SK-N-SH (cell line): ENCODE measurements at regions not wholly inside any gene's neighbourhood (a gene's known extent, or its start where the extent isn't known, plus 50 kb on each side); places are given as distances from the start of the nearest gene placed in this dataset.

Experiments used
- CTCF ChIP-seq: fragments of 200-600 bp; sonication (generic); IDR thresholded peaks from 2 replicates; pipeline ENCODE4 v1.6.1; 2017; ENCODE audit warnings: antibody characterized with exemption, mild to moderate bottlenecking, moderate library complexity
- EP300 ChIP-seq, 2 experiments: IDR thresholded peaks; 2 replicates each; pipeline versions ENCODE4 v1.4.0 to v1.6.1; 2012; ENCODE audit warnings: borderline replicate concordance in 1 of 2, low read depth in 1 of 2, low read length in 1 of 2
- JUND ChIP-seq: IDR thresholded peaks from 2 replicates; pipeline ENCODE4 v1.4.0; 2012
- MEF2A ChIP-seq: IDR thresholded peaks from 2 replicates; pipeline ENCODE4 v1.4.0; 2012; ENCODE audit warnings: low read depth, borderline replicate concordance
- NFIC ChIP-seq: IDR thresholded peaks from 2 replicates; pipeline ENCODE4 v1.4.0; 2012; ENCODE audit warnings: borderline replicate concordance
- REST ChIP-seq: IDR thresholded peaks from 2 replicates; pipeline ENCODE4 v1.6.1; 2012; ENCODE audit warnings: mild to moderate bottlenecking, low read depth, low read length, moderate library complexity
- TEAD4 ChIP-seq: IDR thresholded peaks from 2 replicates; pipeline ENCODE4 v1.4.0; 2012; ENCODE audit warnings: mild to moderate bottlenecking, borderline replicate concordance; ENCODE audit not compliant: insufficient read depth
- TF ChIP-seq, protein P1 (sequence below): IDR thresholded peaks from 2 replicates; pipeline ENCODE4 v1.4.0; 2012; ENCODE audit warnings: low read depth

DNA sequence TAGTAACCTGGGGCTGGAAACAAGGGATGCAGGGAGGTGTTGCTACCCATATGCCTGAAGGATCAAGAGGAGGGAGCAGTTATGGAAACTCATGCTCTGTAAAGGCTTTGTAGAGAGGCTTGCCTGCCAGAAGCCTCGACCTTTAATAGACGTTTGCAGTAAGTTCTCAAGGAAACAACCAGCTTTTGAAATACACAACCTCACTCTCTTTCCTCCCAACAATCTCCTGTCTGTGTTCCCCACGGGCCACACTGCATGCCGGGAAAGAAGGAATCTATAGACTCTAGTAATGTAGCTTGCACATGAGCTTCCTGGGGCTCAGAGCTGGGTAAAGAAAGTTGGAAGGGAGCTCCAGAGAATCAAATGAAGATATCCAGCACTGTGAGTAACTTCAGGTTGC, 101.6 kb upstream of the PACRGL start:
- TF ChIP-seq JUND (no peak), CTCF (no peak), EP300 (IDR thresholded peaks at IDR 0.05; ENCODE audit: borderline replicate concordance in 1 of 2, low read depth in 1 of 2, low read length in 1 of 2) (no peak), MEF2A (no peak), NFIC (no peak), REST (no peak), TEAD4 (no peak)
- TF ChIP-seq, protein P1, sequence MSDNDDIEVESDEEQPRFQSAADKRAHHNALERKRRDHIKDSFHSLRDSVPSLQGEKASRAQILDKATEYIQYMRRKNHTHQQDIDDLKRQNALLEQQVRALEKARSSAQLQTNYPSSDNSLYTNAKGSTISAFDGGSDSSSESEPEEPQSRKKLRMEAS = no peak
